Body of pancreas (tissue), 4 donors: ENCODE measurements at regions not wholly inside any gene's neighbourhood (a gene's known extent, or its start where the extent isn't known, plus 50 kb on each side); places are given as distances from the start of the nearest gene placed in this dataset.

ENCODE experiments used
- POLR2A ChIP-seq, 3 donors: fragments of 450-650 bp; IDR thresholded peaks; one replicate each; pipeline ENCODE4 v1.6.1; 2016; ENCODE audit warnings: antibody characterized with exemption in 3 of 3, mild to moderate bottlenecking in 2 of 3
- TF ChIP-seq, protein P1 (sequence below), 7 experiments: fragments of 450-650 bp in 4 of 7; fragments of 200-600 bp in 3 of 7; sonication (generic) in 3 of 7; IDR thresholded peaks; one replicate each; pipeline ENCODE4 v1.5.1; 2016 to 2019; ENCODE audit warnings: antibody characterized with exemption in 7 of 7

DNA sequence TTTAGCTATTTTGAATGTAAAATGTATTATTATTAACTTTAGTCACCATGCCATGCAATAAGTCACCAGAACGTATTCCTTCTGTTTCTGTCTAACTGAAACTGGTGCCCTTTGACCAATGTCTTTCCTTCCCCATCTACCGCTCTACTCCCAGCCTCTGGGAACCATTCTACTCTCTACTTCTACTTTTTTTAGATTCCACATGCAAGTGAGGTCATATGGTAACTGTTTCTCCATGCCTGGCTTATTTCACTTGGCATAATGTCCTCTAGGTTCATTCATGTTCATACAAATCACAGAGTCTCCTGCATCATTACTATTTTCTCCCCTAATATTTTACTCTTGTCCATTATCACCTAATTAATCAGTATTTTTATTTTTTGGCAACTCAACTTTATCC lies 160.1 kb downstream of the TMX1 start:
- no peak for TF ChIP-seq POLR2A (IDR thresholded peaks at IDR 0.05)
- TF ChIP-seq, protein P1, sequence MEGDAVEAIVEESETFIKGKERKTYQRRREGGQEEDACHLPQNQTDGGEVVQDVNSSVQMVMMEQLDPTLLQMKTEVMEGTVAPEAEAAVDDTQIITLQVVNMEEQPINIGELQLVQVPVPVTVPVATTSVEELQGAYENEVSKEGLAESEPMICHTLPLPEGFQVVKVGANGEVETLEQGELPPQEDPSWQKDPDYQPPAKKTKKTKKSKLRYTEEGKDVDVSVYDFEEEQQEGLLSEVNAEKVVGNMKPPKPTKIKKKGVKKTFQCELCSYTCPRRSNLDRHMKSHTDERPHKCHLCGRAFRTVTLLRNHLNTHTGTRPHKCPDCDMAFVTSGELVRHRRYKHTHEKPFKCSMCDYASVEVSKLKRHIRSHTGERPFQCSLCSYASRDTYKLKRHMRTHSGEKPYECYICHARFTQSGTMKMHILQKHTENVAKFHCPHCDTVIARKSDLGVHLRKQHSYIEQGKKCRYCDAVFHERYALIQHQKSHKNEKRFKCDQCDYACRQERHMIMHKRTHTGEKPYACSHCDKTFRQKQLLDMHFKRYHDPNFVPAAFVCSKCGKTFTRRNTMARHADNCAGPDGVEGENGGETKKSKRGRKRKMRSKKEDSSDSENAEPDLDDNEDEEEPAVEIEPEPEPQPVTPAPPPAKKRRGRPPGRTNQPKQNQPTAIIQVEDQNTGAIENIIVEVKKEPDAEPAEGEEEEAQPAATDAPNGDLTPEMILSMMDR (IDR thresholded peaks at IDR 0.05), result no peak
